GM18951 (cell line): ENCODE measurements at regions not wholly inside any gene's neighbourhood (a gene's known extent, or its start where the extent isn't known, plus 50 kb on each side); places are given as distances from the start of the nearest gene placed in this dataset.

Source experiments
- POLR2A ChIP-seq: IDR thresholded peaks from 4 replicates; pipeline ENCODE4 v1.6.1; 2011; ENCODE audit warnings: mild to moderate bottlenecking; ENCODE audit not compliant: insufficient read length, insufficient read depth; ENCODE audit errors: extremely low read depth
- in situ Hi-C: fragments of 300-500 bp; cut with MboI; formaldehyde crosslinking; loops from one replicate; pipeline ENCODE4 v1.12.0; 2022; ENCODE audit warnings: low sequenced_read_pairs, mixed read lengths, inconsistent platforms; ENCODE audit not compliant: unreplicated experiment

GRCh38 chr2:52570716-52571115, 1196.9 kb upstream of the CHAC2 start:
- in situ Hi-C loops, result no loop called here
- TF ChIP-seq POLR2A, result no peak

- in situ Hi-C loops, result loop anchor here (5.0 kb wide), 1 partner anchor 41 kb away; no protein-coding TSS in a partner anchor
- no peak for TF ChIP-seq POLR2A
These were observed 1204.5 kb upstream of the CHAC2 start for GRCh38 chr2:52563151-52563550.

GRCh38 chr2:52558265-52558664, 1209.3 kb upstream of the CHAC2 start:
- in situ Hi-C loops, result no loop called here
- TF ChIP-seq POLR2A, result no peak

- in situ Hi-C loops, result no loop called here
- TF ChIP-seq POLR2A, result no peak
These were observed 1225.3 kb upstream of the CHAC2 start for GRCh38 chr2:52542297-52542696.

- in situ Hi-C loops, result no loop called here
- no peak for TF ChIP-seq POLR2A
These were observed 1228.3 kb upstream of the CHAC2 start for GRCh38 chr2:52539026-52539970.

- in situ Hi-C loops, result no loop called here
- no peak for TF ChIP-seq POLR2A
These were observed 1230.0 kb upstream of the CHAC2 start for GRCh38 chr2:52537588-52537987.

- in situ Hi-C loops, result no loop called here
- TF ChIP-seq POLR2A, result no peak
These were observed 1230.6 kb upstream of the CHAC2 start for GRCh38 chr2:52536929-52537460.

- in situ Hi-C loops, result no loop called here
- TF ChIP-seq POLR2A, result no peak
These were observed 1234.6 kb upstream of the CHAC2 start for GRCh38 chr2:52532956-52533355.

- TF ChIP-seq POLR2A, result no peak
- in situ Hi-C loops, result no loop called here
These were observed 1240.9 kb upstream of the CHAC2 start for GRCh38 chr2:52526735-52527134.

GRCh38 chr2:52520644-52521043, 1247.0 kb upstream of the CHAC2 start:
- in situ Hi-C loops, result loop anchor here (5.0 kb wide), 1 partner anchor 42 kb away; no protein-coding TSS in a partner anchor
- no peak for TF ChIP-seq POLR2A

GRCh38 chr2:52518678-52519077, 1248.9 kb upstream of the CHAC2 start:
- in situ Hi-C loops, result no loop called here
- TF ChIP-seq POLR2A, result no peak

GRCh38 chr2:52512760-52513159, 1254.8 kb upstream of the CHAC2 start:
- no peak for TF ChIP-seq POLR2A
- in situ Hi-C loops, result no loop called here

- in situ Hi-C loops, result no loop called here
- TF ChIP-seq POLR2A, result no peak
These were observed 1257.2 kb upstream of the CHAC2 start for GRCh38 chr2:52510432-52510831.

- no peak for TF ChIP-seq POLR2A
- in situ Hi-C loops, result no loop called here
These were observed 1265.1 kb upstream of the CHAC2 start for GRCh38 chr2:52502476-52502860.
